CD14-positive monocyte (primary cell): ENCODE measurements at regions not wholly inside any gene's neighbourhood (a gene's known extent, or its start where the extent isn't known, plus 50 kb on each side); places are given as distances from the start of the nearest gene placed in this dataset.

Experiments used
- DNase-seq, 3 donors: peaks; one replicate each; pipeline ENCODE4 v3.0.0-alpha.2; 2011 to 2022
- H2AFZ ChIP-seq: 2 replicates; pipeline ENCODE4 v1.6.0; 2012; ENCODE audit warnings: mild to moderate bottlenecking, low read depth, low read length, inconsistent platforms; ENCODE audit not compliant: insufficient read depth, poor library complexity, severe bottlenecking
- H3K27ac ChIP-seq, 2 donors: 1 replicate in 1 of 2; 2 replicates in 1 of 2; pipeline ENCODE4 v1.5.1; 2012 to 2013; ENCODE audit warnings: low read length in 2 of 2, control low read depth in 1 of 2, inconsistent platforms in 1 of 2, low read depth in 1 of 2, mild to moderate bottlenecking in 1 of 2
- H3K27me3 ChIP-seq, 2 donors: one replicate each; pipeline versions ENCODE4 v1.6.0 to v1.6.1; 2011 to 2013; ENCODE audit warnings: low read length in 2 of 2; ENCODE audit not compliant: control insufficient read depth in 2 of 2, insufficient read depth in 2 of 2
- H3K36me3 ChIP-seq, 2 donors: replicated peaks in 1 of 2; 1 replicate in 1 of 2; 2 replicates in 1 of 2; pipeline versions ENCODE4 v1.5.1 to v1.6.1; 2012 to 2013; ENCODE audit warnings: low read length in 2 of 2, control low read depth in 1 of 2, inconsistent platforms in 1 of 2, mild to moderate bottlenecking in 1 of 2; ENCODE audit not compliant: insufficient read depth in 2 of 2, control insufficient read depth in 1 of 2
- H3K4me1 ChIP-seq, 2 donors: 1 replicate in 1 of 2; 2 replicates in 1 of 2; pipeline versions ENCODE4 v1.5.1 to v1.6.1; 2012 to 2013; ENCODE audit warnings: low read length in 2 of 2, control low read depth in 1 of 2, inconsistent platforms in 1 of 2, mild to moderate bottlenecking in 1 of 2, moderate library complexity in 1 of 2; ENCODE audit not compliant: insufficient read depth in 2 of 2, control insufficient read depth in 1 of 2
- H3K4me2 ChIP-seq: replicated peaks from 2 replicates; pipeline ENCODE3; 2012; ENCODE audit warnings: low read length, moderate library complexity, mild to moderate bottlenecking; ENCODE audit not compliant: poor library complexity, severe bottlenecking; ENCODE audit errors: extremely low read depth
- H3K4me3 ChIP-seq, 3 experiments: fragments of 200-600 bp in 1 of 3; sonication (generic) in 1 of 3; replicated peaks in 1 of 3; 1 replicate in 2 of 3; 2 replicates in 1 of 3; pipeline ENCODE4 v1.5.1; 2011 to 2013; ENCODE audit warnings: low read length in 3 of 3, mild to moderate bottlenecking in 3 of 3, control low read depth in 2 of 3, low read depth in 2 of 3, inconsistent platforms in 1 of 3, moderate library complexity in 1 of 3
- H3K79me2 ChIP-seq: 2 replicates; pipeline ENCODE4 v1.6.0; 2012; ENCODE audit warnings: mild to moderate bottlenecking, control low read depth, inconsistent platforms, low read length, moderate library complexity; ENCODE audit not compliant: insufficient read depth
- H3K9ac ChIP-seq: 2 replicates; pipeline ENCODE4 v1.6.0; 2017; ENCODE audit warnings: low read length, mild to moderate bottlenecking; ENCODE audit not compliant: insufficient read depth, poor library complexity, severe bottlenecking
- H3K9me3 ChIP-seq, 2 donors: replicated peaks in 1 of 2; 1 replicate in 1 of 2; 2 replicates in 1 of 2; pipeline versions ENCODE4 v1.5.1 to v1.6.1; 2012 to 2013; ENCODE audit warnings: low read length in 2 of 2, control low read depth in 1 of 2; ENCODE audit not compliant: control insufficient read depth in 1 of 2, insufficient read depth in 1 of 2
- H4K20me1 ChIP-seq: 2 replicates; pipeline ENCODE4 v1.6.0; 2012; ENCODE audit warnings: mild to moderate bottlenecking, low read length, control low read depth, moderate library complexity; ENCODE audit not compliant: insufficient read depth
- H3K27ac Mint-ChIP-seq, 7 donors: one replicate each; pipeline ENCODE4 v1.8.0; 2020; ENCODE audit warnings: mild to moderate bottlenecking in 7 of 7, mixed read lengths in 7 of 7, moderate library complexity in 6 of 7, inconsistent platforms in 2 of 7
- H3K27me3 Mint-ChIP-seq, 3 donors: one replicate each; pipeline ENCODE4 v1.8.0; 2021 to 2022; ENCODE audit warnings: low read depth in 3 of 3, mild to moderate bottlenecking in 3 of 3, mixed read lengths in 3 of 3, moderate library complexity in 3 of 3, inconsistent platforms in 1 of 3
- H3K36me3 Mint-ChIP-seq, 2 donors: one replicate each; pipeline ENCODE4 v1.8.0; 2020; ENCODE audit warnings: mixed read lengths in 2 of 2, inconsistent platforms in 1 of 2, mild to moderate bottlenecking in 1 of 2
- H3K4me1 Mint-ChIP-seq: one replicate; pipeline ENCODE4 v1.8.0; 2020; ENCODE audit warnings: mild to moderate bottlenecking, mixed read lengths
- H3K4me3 Mint-ChIP-seq, 2 donors: one replicate each; pipeline ENCODE4 v1.8.0; 2020; ENCODE audit warnings: mild to moderate bottlenecking in 2 of 2, mixed read lengths in 2 of 2, moderate library complexity in 1 of 2
- H3K9me3 Mint-ChIP-seq, 7 donors: one replicate each; pipeline ENCODE4 v1.8.0; 2020 to 2022; ENCODE audit warnings: mixed read lengths in 7 of 7, mild to moderate bottlenecking in 6 of 7, moderate library complexity in 6 of 7, inconsistent platforms in 2 of 7
- WGBS: methylation state at CpG from one replicate; pipeline ENCODE4 v1.1.5; 2013; ENCODE audit warnings: missing lambda C conversion rate; ENCODE audit not compliant: insufficient coverage; 5-methylcytosine and 5-hydroxymethylcytosine counted together
- intact Hi-C, 2 donors: fragments of 100-400 bp; cut with micrococcal nuclease; formaldehyde crosslinking; loops; one replicate each; pipeline versions ENCODE4 v1.15.0 to v1.15.1; 2023
- TF ChIP-seq, protein P1 (sequence below): fragments of 200-600 bp; IDR thresholded peaks from one replicate; pipeline ENCODE4 v1.8.0; 2022; ENCODE audit warnings: antibody characterized with exemption, mild to moderate bottlenecking

DNA sequence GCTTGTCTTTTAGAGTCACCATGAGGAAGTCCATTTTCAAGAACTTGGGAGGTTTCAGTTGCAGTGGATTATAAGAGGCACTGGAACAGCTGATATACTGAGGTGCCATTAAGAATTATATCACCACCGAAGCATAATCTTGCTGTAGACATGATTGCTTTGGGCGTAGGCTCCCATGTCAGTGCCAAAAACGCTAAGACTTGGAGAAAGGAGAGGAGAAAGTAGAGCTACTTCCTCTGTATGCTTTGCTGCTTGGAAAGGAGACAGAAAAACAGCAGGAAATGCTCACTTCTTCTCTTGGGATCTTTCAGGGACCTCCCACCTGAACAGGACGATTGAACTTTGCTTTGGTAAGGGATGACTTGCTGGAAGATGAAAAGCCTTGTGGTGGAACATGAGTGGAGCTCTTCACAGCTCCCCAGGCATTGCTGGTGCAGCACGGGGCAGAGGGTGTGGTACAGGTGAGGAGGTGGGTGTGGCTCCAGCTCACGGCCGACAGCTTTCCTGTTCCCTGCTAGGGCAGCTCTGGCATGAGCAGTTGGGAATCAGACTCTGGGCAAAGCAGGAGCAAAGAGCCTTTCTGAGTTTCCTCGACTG is 190.4 kb upstream of the JAG1 start:
- no peak for DNase-seq
- Histone ChIP-seq H3K4me2 (no peak overlapping the region), H3K36me3 (no peaks in the 10 kb centered on the region), H3K9ac (no peak overlapping the region), H2AFZ (no peak overlapping the region), H3K27ac (no peak overlapping the region), H3K27me3 (no peaks in the 10 kb centered on the region), H3K4me3 (no peak overlapping the region), H3K79me2 (no peaks in the 10 kb centered on the region), H4K20me1 (no peaks in the 10 kb centered on the region), H3K9me3 (no peaks in the 10 kb centered on the region), H3K4me1 (peaks cover 12 to 24% of the 10 kb centered on the region in 2 donors)
- no peaks in the 10 kb centered on the region for H3K36me3 Mint-ChIP-seq
- H3K4me3 Mint-ChIP-seq, result no peak overlapping the region
- intact Hi-C loops, result no loop called here
- peak overlapping the region in 1 of 7 donors; percentile 51 for H3K27ac Mint-ChIP-seq
- peaks cover 25% of the 10 kb centered on the region for H3K4me1 Mint-ChIP-seq
- H3K27me3 Mint-ChIP-seq, result no peaks in the 10 kb centered on the region
- WGBS, result 54% methylated on average over 8 of the region's 8 CpGs
- TF ChIP-seq, protein P1, sequence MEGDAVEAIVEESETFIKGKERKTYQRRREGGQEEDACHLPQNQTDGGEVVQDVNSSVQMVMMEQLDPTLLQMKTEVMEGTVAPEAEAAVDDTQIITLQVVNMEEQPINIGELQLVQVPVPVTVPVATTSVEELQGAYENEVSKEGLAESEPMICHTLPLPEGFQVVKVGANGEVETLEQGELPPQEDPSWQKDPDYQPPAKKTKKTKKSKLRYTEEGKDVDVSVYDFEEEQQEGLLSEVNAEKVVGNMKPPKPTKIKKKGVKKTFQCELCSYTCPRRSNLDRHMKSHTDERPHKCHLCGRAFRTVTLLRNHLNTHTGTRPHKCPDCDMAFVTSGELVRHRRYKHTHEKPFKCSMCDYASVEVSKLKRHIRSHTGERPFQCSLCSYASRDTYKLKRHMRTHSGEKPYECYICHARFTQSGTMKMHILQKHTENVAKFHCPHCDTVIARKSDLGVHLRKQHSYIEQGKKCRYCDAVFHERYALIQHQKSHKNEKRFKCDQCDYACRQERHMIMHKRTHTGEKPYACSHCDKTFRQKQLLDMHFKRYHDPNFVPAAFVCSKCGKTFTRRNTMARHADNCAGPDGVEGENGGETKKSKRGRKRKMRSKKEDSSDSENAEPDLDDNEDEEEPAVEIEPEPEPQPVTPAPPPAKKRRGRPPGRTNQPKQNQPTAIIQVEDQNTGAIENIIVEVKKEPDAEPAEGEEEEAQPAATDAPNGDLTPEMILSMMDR, result no peak
- H3K9me3 Mint-ChIP-seq, result peaks cover 0 to 1% (median 0%) of the 10 kb centered on the region in 7 donors

DNA sequence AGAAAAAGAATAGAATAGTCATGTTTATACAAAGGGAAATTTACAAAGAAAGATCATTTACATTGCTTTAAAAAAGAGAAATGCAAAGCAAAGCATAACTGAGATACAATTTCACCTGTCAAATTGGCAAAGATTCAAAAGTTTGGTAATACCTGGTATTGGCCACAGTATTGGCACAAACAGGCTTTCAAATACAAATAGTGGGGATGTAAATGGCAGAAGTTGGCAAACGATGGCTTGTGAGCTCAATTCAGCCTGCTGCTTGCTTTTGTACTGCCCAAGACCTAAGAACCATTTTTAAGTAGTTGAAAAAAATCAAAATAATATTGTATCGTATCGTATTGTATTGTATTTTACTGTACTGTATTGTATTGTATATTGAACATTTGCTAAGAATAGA is 194.5 kb upstream of the JAG1 start:
- no peaks in the 10 kb centered on the region for H3K9me3 ChIP-seq
- peaks cover 14% of the 10 kb centered on the region for H3K4me1 Mint-ChIP-seq
- H3K4me3 Mint-ChIP-seq, result no peak overlapping the region

More for the DNA sequence above, 194.5 kb upstream of the JAG1 start:
- no peaks in the 10 kb centered on the region for H3K36me3 ChIP-seq
- Mint-ChIP-seq H3K36me3 (no peaks in the 10 kb centered on the region), H3K27me3 (no peaks in the 10 kb centered on the region), H3K27ac (no peak overlapping the region), H3K9me3 (peaks cover 0 to 1% (median 0%) of the 10 kb centered on the region in 7 donors)
- H3K27ac ChIP-seq, result no peak overlapping the region
- intact Hi-C loops, result no loop called here
- no peak overlapping the region for H3K4me2 ChIP-seq
- H3K79me2 ChIP-seq, result no peaks in the 10 kb centered on the region
- H3K4me1 ChIP-seq, result peaks cover 6 to 9% of the 10 kb centered on the region in 2 donors
- no peak for DNase-seq
- H3K9ac ChIP-seq, result no peak overlapping the region
- no CpG with 5 or more reads among the region's 3 CpGs for WGBS
- H2AFZ ChIP-seq, result no peak overlapping the region
- H4K20me1 ChIP-seq, result no peaks in the 10 kb centered on the region
- TF ChIP-seq, protein P1, result no peak
- no peak overlapping the region for H3K4me3 ChIP-seq
- no peaks in the 10 kb centered on the region for H3K27me3 ChIP-seq
